Left kidney (tissue), 1 donor: ENCODE measurements at regions not wholly inside any gene's neighbourhood (a gene's known extent, or its start where the extent isn't known, plus 50 kb on each side); places are given as distances from the start of the nearest gene placed in this dataset.
"Not testable (repeated sequence)": the region's sequence is repeated elsewhere in the genome, so short reads cannot be mapped to it uniquely, and the experiment has no call there.

Experiments
- DNase-seq: peaks from one replicate; pipeline ENCODE4 v3.0.0-alpha.2; 2013

DNA sequence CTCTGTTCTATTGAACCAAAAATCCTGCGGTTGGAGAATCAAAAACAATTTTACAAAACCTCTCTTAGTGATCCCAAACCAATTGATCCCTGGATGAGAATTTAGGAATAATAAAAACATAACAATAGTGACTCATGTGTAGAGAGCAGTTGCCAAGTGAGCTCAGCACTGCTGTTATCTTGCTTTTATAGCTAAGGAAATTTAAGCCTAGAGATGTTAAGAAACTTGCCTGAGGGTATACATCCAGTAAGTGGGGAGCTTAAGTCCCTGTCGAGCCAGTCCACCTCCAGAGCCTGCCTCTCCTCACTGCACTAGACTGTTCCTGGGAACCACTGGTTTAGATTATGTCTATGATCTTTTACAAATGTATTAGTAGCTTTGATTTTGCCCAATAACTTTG is 358.4 kb upstream of the LMCD1 start:
- DNase-seq: no peak

DNA sequence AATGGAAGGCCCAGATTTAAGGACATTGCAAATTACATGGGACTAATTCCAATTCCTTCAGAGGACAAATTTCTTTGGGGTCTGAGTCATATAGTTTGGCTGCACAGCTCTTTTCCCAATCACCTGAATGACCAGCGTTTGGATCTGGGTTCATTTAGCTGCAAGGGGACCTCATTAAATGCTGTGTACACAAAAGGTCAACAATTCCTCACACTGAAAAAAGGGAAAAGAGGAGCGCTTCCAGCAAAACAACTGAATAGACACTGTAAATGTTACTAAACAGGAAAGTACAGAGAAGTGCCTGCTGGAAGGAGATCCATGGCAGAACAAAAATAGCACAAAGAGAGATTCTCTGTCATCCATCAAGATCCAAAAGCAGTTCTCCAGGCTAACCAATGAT is 356.0 kb upstream of the LMCD1 start:
- DNase-seq: no peak

- no peak for DNase-seq
Measured at GRCh38 chr3:8147711-8148110, 353.9 kb upstream of the LMCD1 start.

DNA sequence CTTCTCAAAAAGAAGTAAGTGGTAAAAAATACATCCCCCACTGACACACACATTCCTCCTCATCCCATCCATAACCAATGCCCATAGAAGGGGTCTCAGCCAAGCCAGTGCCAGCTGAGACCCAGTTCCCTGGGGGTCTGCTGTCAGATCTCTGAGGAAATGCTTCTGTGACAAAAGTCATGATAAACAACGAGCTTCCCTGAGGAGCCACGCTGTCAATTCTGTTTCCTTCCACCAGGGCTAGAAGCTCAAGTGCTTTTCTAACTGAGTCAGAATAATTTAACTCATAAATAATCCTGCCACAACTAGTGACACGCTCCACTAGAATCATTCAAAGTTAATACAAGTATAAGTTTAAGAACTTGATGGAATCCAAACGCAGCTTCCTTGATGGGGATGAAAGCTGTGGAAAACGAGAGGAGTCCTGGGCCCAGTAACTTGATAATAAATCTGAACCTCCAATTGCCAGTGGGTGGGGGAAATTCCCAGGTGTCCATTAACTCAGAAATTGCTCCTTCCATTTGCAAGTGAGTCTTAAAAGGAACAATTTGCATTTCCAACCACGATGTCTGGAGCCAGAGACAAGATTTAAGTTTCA is 348.7 kb upstream of the LMCD1 start:
- no peak for DNase-seq

GRCh38 chr3:8153800-8154199 is 347.8 kb upstream of the LMCD1 start:
- DNase-seq: no peak

DNA sequence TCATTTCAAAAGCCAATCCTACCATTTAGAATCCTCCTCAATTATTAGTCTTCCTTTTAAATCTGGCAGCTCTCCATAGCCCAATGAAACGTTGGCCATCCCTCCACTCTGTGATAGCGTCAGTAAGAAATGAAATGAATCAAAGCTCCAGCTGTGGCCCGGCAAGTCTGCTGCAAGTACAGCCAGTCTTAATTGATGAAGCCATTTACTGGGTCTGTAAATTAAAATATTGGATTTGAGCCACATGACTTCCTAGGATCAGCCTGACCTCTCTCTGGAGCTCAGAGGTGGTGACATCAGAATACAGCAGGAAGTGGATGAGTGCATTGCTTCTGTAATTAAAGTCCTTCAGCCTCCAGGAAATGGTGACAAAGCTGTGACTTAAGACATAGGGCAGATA is 347.0 kb upstream of the LMCD1 start:
- DNase-seq: no peak

DNA sequence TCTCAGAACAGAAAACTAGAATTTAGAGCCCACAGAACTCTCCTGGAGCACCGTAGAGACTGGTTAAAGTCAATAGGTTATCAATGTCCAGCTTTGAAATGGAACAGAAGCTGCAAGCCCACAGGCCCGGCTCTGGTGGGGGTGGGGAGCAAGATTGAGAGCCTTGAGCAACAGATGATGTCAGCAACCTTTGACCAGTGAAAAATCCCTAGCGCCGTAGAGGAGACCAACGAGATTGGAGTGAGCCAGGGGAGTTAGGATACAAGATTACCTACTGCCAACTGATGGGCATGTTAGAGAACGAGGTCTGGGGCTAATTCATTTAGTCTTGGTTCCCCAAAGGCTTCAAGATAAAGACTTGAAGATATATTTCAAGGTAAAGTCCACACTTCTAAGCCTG is 345.5 kb upstream of the LMCD1 start:
- no peak for DNase-seq

GRCh38 chr3:8156831-8157230 is 344.8 kb upstream of the LMCD1 start:
- no peak for DNase-seq

GRCh38 chr3:8157640-8158039 is 344.0 kb upstream of the LMCD1 start:
- no peak for DNase-seq

DNA sequence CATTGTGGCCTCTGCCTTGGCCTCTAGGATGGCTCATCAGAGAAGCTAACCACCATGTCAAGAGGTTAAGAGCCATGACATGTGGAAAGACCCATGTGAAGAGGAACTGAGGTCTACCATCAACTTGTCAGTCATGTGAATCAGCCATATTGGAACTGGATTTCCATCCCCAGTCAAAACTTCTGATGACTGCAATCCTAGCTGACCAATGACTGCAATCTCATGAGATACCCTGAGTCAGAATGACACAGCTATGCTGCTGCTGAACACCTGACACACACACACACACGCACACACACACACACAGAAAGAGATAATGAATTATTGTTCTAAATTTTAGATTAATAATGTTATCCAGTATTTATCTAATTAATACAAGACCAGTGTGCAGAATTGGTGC is 337.5 kb upstream of the LMCD1 start:
- no peak for DNase-seq

DNA sequence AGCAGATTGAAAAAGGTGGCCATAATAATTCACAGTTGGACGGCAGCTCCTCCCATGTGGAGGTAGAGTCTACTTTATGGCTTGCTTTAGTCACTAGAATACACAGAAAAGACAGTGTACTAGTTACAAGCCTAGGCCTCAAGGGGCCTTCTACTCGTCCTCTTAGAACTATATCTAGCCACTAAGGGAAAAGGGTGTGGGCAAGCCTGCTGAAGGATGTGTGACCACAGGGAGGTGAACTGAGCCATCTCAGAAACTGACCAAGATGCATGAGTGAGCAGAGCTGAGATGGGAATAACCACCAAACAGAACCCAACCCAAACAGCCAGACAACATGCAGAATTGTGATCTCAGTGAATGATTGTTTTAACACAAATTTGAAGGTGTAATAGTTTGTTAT is 335.6 kb upstream of the LMCD1 start:
- no peak for DNase-seq

DNA sequence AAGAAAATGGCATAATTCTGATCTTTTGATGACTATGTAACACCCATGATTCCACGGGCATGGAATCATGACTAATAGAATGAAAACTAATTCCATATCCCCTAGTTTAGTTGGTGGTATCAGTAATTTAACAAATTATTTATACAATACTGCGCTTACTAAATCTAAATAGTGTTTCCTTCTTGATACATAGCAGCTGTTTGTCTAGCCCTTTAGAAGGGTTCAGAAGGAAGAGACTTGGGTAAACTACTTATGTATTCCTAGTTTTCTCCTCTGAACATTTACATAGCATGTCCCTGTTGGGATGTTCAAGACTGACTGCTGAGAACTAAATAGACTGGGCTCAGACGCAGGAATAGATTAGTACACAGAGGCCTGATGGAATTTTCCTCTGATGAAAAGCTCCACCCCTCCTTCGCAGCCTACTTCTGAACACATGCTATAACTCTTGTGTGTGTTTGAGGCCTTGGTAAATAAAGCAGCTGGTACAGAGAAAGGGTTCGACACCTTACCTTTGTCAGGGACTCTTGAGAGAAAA is 330.6 kb upstream of the LMCD1 start:
- no peak for DNase-seq

DNA sequence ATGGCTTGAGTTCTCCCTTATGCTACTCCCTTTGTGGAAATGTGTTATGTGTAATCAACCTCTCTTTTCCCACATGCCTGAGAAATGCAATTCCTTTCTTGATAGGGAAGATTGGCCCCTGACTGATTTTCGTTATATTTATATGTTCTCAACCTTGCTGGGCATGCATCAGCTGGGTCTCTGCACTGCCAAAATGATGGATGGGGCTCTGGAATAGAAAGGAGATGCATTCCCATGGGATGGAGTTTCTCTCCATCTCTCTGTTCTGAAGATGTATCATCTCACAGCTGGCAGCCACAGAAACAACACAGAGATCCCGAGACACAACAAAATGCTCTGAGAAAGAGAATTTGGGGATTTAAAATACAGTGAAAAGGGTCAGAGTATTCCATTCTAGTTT is 327.7 kb upstream of the LMCD1 start:
- no peak for DNase-seq

- DNase-seq: not testable (repeated sequence)
Measured at GRCh38 chr3:8176759-8177483, 324.7 kb upstream of the LMCD1 start.

GRCh38 chr3:8178516-8178915 is 323.1 kb upstream of the LMCD1 start:
- not testable (repeated sequence) for DNase-seq

DNA sequence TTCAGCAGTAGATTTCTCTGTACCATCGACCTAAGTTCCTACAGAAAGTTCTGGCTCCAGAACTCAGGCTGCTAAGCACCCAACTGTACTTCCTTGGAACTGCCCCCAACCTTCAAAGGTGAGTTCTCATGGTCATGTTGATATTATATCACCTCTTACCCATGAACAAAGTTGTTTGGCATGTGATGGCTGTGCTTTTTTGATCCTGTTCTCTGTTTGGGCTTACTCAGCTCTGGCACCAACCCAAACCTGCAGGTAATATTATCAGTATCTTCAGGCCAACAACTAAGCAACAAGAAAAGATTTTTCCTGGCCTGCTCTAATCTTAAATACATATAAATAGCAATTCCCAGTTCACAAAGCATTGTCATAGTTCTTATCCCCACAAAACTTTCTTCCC is 318.7 kb upstream of the LMCD1 start:
- no peak for DNase-seq

DNA sequence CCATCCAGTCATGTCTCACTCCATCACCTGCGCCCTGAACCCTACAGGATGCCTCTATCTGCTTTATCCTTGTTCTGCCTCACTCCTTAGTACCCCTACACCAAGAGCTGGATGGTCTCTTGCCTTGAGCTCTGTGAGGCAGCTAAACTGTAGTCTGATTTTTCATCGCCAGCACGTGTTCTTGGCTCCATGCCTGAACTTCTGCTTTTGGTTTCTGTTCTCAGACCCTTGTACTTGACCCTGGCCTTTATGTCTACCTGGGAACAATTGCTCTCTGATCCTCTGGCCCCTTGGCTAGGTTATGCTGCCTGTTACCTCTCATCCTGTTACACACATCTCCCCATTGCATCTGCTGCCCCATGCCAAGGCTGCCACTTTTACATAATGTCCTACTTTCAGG is 318.0 kb upstream of the LMCD1 start:
- no peak for DNase-seq

DNA sequence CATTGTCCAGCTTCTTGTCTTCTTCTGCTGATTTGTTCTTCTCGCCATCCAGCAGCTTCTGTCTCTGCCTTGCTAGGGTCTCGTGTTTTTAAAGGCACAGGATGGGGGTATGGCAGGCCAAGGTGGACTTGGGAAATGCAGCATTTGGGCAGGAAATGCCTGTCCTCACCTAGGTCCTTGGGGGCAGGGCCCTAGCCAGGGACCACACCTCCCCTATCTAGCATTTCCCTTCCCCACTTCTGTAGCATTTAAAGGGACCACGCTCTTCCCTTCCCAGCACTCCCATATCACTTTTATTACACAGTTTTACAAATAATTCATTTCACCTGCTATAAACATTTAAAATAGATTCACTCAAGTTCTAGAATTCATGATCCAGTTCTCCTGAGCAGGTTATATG is 315.4 kb upstream of the LMCD1 start:
- no peak for DNase-seq

DNA sequence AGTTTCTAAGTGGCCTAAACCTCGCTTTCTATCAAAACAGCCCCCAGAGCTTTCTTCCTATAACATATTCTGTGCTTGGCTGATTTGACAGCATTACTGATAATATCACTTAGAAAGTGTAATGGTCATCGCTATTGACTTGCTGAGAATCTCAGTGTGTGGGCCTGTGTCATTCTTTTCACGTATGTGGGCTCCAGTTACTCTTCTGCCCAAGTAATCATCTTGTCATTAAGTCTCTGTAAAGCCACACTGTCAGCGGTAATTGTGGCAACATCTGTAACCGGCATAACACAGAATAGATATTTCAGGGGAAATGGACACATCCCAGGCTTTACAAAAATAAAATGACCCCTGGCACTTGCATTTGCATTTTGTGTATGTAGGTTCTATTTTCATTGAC is 313.6 kb upstream of the LMCD1 start:
- no peak for DNase-seq

DNA sequence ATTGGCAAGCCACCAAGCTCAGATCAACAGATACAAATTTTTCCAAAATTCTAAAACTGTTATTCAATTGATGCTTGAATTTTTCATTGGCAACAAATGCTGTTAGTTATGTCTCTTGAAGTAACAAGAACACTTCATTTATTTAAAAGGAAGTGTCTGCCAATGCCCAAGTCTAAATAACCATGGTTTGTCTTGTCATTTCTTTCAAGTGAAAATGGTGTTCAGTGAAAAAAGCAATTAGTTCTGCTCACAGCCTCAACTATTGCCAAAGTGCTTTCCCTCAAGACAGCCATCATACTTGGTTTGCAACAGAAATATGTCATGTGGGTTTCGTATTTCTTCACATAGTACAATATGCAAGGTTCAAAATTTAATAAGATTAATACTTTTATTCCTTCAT is 312.6 kb upstream of the LMCD1 start:
- no peak for DNase-seq

GRCh38 chr3:8191406-8191805 is 310.2 kb upstream of the LMCD1 start:
- DNase-seq: no peak

DNA sequence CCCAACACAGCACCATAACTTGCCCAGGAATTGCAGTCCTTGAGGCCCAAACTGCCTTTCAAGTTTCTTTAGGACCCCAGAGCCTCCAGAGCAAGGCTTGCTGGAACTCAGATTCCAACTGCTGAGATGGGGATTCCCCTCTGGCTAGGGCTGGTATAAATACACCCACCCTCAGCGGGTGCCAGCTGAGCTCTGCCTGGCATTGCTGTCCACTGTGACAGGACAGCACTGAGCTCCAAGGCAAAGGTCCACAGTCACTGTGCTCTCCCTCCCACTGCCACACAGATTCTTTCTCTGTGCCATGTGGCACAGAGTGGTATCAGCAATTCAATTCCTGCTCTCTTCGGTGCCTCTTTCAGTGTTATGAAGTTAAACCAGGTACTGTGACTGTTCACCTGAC is 304.2 kb upstream of the LMCD1 start:
- no peak for DNase-seq

- DNase-seq: no peak
Measured at GRCh38 chr3:8198605-8199004, 303.0 kb upstream of the LMCD1 start.

DNA sequence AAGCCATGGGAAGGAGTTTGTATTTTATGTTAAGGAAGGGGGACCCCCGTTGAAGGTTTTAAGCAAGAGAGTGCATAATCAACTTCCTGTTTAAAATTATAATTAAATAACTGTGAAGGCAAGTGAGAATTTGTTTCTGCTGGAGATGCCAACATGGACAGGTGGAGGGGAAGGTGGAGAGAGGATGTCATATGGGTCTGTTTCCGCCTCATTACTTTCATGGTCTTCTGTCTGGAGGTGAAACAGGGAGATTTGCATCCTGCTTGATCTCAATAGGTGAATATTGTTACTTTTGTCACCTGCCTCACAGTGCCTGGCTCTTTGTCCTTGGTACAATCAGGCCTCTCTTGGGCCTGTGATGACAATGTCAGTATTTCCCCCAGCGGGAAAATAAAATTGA is 300.6 kb upstream of the LMCD1 start:
- no peak for DNase-seq
